Smooth muscle cell (in vitro differentiated cells): ENCODE measurements at regions not wholly inside any gene's neighbourhood (a gene's known extent, or its start where the extent isn't known, plus 50 kb on each side); places are given as distances from the start of the nearest gene placed in this dataset.

Experiments
- DNase-seq: peaks from one replicate; lab custom pipeline; 2025; ENCODE audit not compliant: unreplicated experiment; lab: John Stamatoyannopoulos, UW
- H2AFZ ChIP-seq: fragments of 200-600 bp; sonication (generic); 2 replicates; pipeline ENCODE4 v1.6.0; 2016; ENCODE audit warnings: antibody characterized with exemption, low read depth, mild to moderate bottlenecking
- H3F3A ChIP-seq: fragments of 200-600 bp; sonication (generic); 2 replicates; pipeline ENCODE4 v1.6.0; 2017; ENCODE audit warnings: antibody characterized with exemption, low read depth
- H3K27ac ChIP-seq: fragments of 200-600 bp; sonication (generic); 2 replicates; pipeline ENCODE4 v1.5.1; 2016; ENCODE audit warnings: low read depth, mild to moderate bottlenecking
- H3K27me3 ChIP-seq: fragments of 200-600 bp; sonication (generic); 2 replicates; pipeline ENCODE4 v1.6.1; 2016; ENCODE audit warnings: low read depth, mild to moderate bottlenecking
- H3K36me3 ChIP-seq: fragments of 200-600 bp; sonication (generic); 2 replicates; pipeline ENCODE4 v1.5.1; 2016; ENCODE audit warnings: low read depth
- H3K4me1 ChIP-seq: fragments of 200-600 bp; sonication (generic); 2 replicates; pipeline ENCODE4 v1.5.1; 2016; ENCODE audit warnings: low read depth
- H3K4me2 ChIP-seq: fragments of 200-600 bp; sonication (generic); 2 replicates; pipeline ENCODE4 v1.6.0; 2016; ENCODE audit warnings: mild to moderate bottlenecking
- H3K4me3 ChIP-seq: fragments of 200-600 bp; sonication (generic); 2 replicates; pipeline ENCODE4 v1.5.1; 2016; ENCODE audit warnings: mild to moderate bottlenecking
- H3K79me2 ChIP-seq: fragments of 200-600 bp; sonication (generic); 2 replicates; pipeline ENCODE4 v1.6.0; 2016; ENCODE audit warnings: low read depth, mild to moderate bottlenecking
- H3K9ac ChIP-seq: fragments of 200-600 bp; sonication (generic); 2 replicates; pipeline ENCODE4 v1.6.0; 2016; ENCODE audit warnings: low read depth
- H3K9me3 ChIP-seq: fragments of 200-600 bp; sonication (generic); replicated peaks from 2 replicates; pipeline ENCODE4 v1.5.1; 2016; ENCODE audit warnings: low read depth
- H4K20me1 ChIP-seq: fragments of 200-600 bp; sonication (generic); 2 replicates; pipeline ENCODE4 v1.6.0; 2016; ENCODE audit warnings: low read depth
- CTCF ChIP-seq: fragments of 200-600 bp; sonication (generic); IDR thresholded peaks from 2 replicates; pipeline ENCODE4 v1.5.1; 2017; ENCODE audit warnings: borderline replicate concordance, mild to moderate bottlenecking, antibody characterized with exemption; ENCODE audit not compliant: insufficient read depth, poor library complexity, severe bottlenecking
- WGBS: methylation state at CpG from one replicate; pipeline ENCODE4 v1.1.7; 2016; ENCODE audit warnings: low lambda C conversion rate; 5-methylcytosine and 5-hydroxymethylcytosine counted together

GRCh38 chr10:64206409-64206808 lies 685.2 kb downstream of the REEP3 start:
- H3K9ac ChIP-seq: no peak overlapping the region
- no peak for TF ChIP-seq CTCF
- H3K4me3 ChIP-seq: no peak overlapping the region
- no peak overlapping the region for H2AFZ ChIP-seq
- no peak for DNase-seq
- H3F3A ChIP-seq: no peaks in the 10 kb centered on the region
- no peaks in the 10 kb centered on the region for H3K27me3 ChIP-seq
- no peak overlapping the region for H3K4me2 ChIP-seq
- no peaks in the 10 kb centered on the region for H3K9me3 ChIP-seq
- no peaks in the 10 kb centered on the region for H3K79me2 ChIP-seq
- 93% methylated on average over 2 of the region's 2 CpGs for WGBS
- H4K20me1 ChIP-seq: no peaks in the 10 kb centered on the region
- H3K36me3 ChIP-seq: no peaks in the 10 kb centered on the region
- H3K27ac ChIP-seq: no peak overlapping the region
- no peaks in the 10 kb centered on the region for H3K4me1 ChIP-seq

- no peak overlapping the region for H3K4me2 ChIP-seq
- H3K79me2 ChIP-seq: no peaks in the 10 kb centered on the region
- no peaks in the 10 kb centered on the region for H3K9me3 ChIP-seq
- no peak for TF ChIP-seq CTCF
- no peak overlapping the region for H3K27ac ChIP-seq
- H3K36me3 ChIP-seq: no peaks in the 10 kb centered on the region
- H2AFZ ChIP-seq: no peak overlapping the region
- 56% methylated on average over 3 of the region's 3 CpGs for WGBS
- H3K9ac ChIP-seq: no peak overlapping the region
- H4K20me1 ChIP-seq: no peaks in the 10 kb centered on the region
- no peak overlapping the region for H3K4me3 ChIP-seq
- no peaks in the 10 kb centered on the region for H3F3A ChIP-seq
- DNase-seq: no peak
- no peaks in the 10 kb centered on the region for H3K4me1 ChIP-seq
- no peaks in the 10 kb centered on the region for H3K27me3 ChIP-seq
These were observed 688.4 kb downstream of the REEP3 start for GRCh38 chr10:64209561-64209960.

GRCh38 chr10:64210211-64210610 lies 689.0 kb downstream of the REEP3 start:
- H3K27ac ChIP-seq: no peak overlapping the region
- H3K36me3 ChIP-seq: no peaks in the 10 kb centered on the region
- TF ChIP-seq CTCF: no peak
- H3K79me2 ChIP-seq: no peaks in the 10 kb centered on the region
- H3K9ac ChIP-seq: no peak overlapping the region
- H3K9me3 ChIP-seq: no peaks in the 10 kb centered on the region
- H4K20me1 ChIP-seq: no peaks in the 10 kb centered on the region
- 94% methylated on average over 2 of the region's 2 CpGs for WGBS
- H3K4me1 ChIP-seq: no peaks in the 10 kb centered on the region
- H3F3A ChIP-seq: no peaks in the 10 kb centered on the region
- no peak overlapping the region for H3K4me3 ChIP-seq
- H2AFZ ChIP-seq: no peak overlapping the region
- no peak for DNase-seq
- H3K4me2 ChIP-seq: no peak overlapping the region
- H3K27me3 ChIP-seq: no peaks in the 10 kb centered on the region

GRCh38 chr10:64211466-64211865 lies 690.3 kb downstream of the REEP3 start:
- H3K4me2 ChIP-seq: no peak overlapping the region
- no peak for TF ChIP-seq CTCF
- no peak for DNase-seq
- no peak overlapping the region for H3K4me3 ChIP-seq
- no peaks in the 10 kb centered on the region for H3K27me3 ChIP-seq
- H3K4me1 ChIP-seq: no peaks in the 10 kb centered on the region
- H3K9ac ChIP-seq: no peak overlapping the region
- H3K9me3 ChIP-seq: no peaks in the 10 kb centered on the region
- H3K79me2 ChIP-seq: no peaks in the 10 kb centered on the region
- H2AFZ ChIP-seq: no peak overlapping the region
- 97% methylated on average over 3 of the region's 3 CpGs for WGBS
- no peaks in the 10 kb centered on the region for H3F3A ChIP-seq
- H4K20me1 ChIP-seq: no peaks in the 10 kb centered on the region
- H3K36me3 ChIP-seq: no peaks in the 10 kb centered on the region
- H3K27ac ChIP-seq: no peak overlapping the region
